Neural crest cell (in vitro differentiated cells): ENCODE measurements at regions not wholly inside any gene's neighbourhood (a gene's known extent, or its start where the extent isn't known, plus 50 kb on each side); places are given as distances from the start of the nearest gene placed in this dataset.

Source experiments
- DNase-seq: peaks from one replicate; pipeline ENCODE4 v3.0.0; 2021; ENCODE audit warnings: low read depth, mixed read lengths, low spot score
- H3K27ac Mint-ChIP-seq: one replicate; pipeline ENCODE4 v1.8.0; 2021; ENCODE audit warnings: mild to moderate bottlenecking, mixed read lengths; ENCODE audit not compliant: unreplicated experiment
- H3K27me3 Mint-ChIP-seq: 2 replicates; pipeline ENCODE4 v1.8.0; 2021; ENCODE audit warnings: low read depth, mild to moderate bottlenecking, mixed read lengths
- H3K36me3 Mint-ChIP-seq: 2 replicates; pipeline ENCODE4 v1.8.0; 2021; ENCODE audit warnings: low read depth, mild to moderate bottlenecking, mixed read lengths
- H3K4me1 Mint-ChIP-seq: 2 replicates; pipeline ENCODE4 v1.8.0; 2021; ENCODE audit warnings: mixed read lengths
- H3K4me3 Mint-ChIP-seq: one replicate; pipeline ENCODE4 v1.8.0; 2021; ENCODE audit warnings: mild to moderate bottlenecking, mixed read lengths
- H3K9me3 Mint-ChIP-seq: 2 replicates; pipeline ENCODE4 v1.8.0; 2021; ENCODE audit warnings: mixed read lengths
- TF ChIP-seq, protein P1 (sequence below): fragments of 200-600 bp; sonication (generic); conservative IDR thresholded peaks from 2 replicates; pipeline ENCODE4 v1.5.0; 2021; ENCODE audit warnings: antibody characterized with exemption, mild to moderate bottlenecking

DNA sequence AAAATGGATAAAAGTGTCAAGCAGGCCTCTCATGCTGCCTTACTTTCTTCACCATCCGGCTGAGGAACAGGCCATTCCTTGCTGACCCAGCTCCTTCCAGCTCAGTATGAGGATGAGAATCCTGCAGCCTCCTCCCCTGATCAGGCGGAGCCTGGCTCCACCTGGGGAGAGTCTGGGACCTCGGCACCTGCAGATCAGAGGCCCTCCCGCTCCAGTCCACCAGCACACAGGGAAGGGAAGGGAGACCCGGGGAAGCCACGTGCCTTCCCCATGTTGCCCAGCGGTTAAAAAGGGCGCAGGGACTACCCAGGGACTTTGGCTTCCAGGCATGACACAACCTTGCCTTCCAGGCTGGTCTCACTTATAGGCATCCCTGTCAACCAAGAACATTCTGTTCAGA is 172.0 kb downstream of the NDUFA10 start:
- DNase-seq, result no peak
- TF ChIP-seq, protein P1, sequence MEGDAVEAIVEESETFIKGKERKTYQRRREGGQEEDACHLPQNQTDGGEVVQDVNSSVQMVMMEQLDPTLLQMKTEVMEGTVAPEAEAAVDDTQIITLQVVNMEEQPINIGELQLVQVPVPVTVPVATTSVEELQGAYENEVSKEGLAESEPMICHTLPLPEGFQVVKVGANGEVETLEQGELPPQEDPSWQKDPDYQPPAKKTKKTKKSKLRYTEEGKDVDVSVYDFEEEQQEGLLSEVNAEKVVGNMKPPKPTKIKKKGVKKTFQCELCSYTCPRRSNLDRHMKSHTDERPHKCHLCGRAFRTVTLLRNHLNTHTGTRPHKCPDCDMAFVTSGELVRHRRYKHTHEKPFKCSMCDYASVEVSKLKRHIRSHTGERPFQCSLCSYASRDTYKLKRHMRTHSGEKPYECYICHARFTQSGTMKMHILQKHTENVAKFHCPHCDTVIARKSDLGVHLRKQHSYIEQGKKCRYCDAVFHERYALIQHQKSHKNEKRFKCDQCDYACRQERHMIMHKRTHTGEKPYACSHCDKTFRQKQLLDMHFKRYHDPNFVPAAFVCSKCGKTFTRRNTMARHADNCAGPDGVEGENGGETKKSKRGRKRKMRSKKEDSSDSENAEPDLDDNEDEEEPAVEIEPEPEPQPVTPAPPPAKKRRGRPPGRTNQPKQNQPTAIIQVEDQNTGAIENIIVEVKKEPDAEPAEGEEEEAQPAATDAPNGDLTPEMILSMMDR, result no peak
- Mint-ChIP-seq H3K4me1 (peaks cover 24% of the 10 kb centered on the region), H3K36me3 (peaks cover 10% of the 10 kb centered on the region), H3K27ac (no peak overlapping the region), H3K4me3 (no peak overlapping the region), H3K9me3 (peaks cover 24% of the 10 kb centered on the region), H3K27me3 (no peaks in the 10 kb centered on the region)

DNA sequence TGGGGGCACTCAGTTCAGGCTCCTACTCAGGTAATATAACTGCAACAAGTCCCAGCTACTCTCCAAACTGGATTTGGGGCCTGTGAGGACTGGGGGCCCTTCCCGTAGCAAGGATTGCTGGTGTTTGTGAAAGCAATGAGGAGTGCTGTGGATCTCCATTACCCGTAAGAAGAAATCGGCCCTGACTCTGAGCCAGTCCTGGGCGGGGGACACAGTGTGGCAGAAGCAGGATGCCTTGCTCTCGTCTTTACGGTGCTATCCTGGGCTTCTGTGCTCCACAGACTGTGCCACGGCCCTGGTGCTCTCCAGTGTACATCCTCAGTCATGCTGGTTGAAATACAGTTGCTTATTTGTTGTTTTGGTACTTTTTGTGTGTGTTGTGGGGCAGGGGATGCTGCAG is 172.9 kb downstream of the NDUFA10 start:
- H3K9me3 Mint-ChIP-seq, result peaks cover 20% of the 10 kb centered on the region
- TF ChIP-seq, protein P1, result no peak
- H3K27me3 Mint-ChIP-seq, result no peaks in the 10 kb centered on the region
- no peak overlapping the region for H3K4me3 Mint-ChIP-seq
- peaks cover 17% of the 10 kb centered on the region for H3K4me1 Mint-ChIP-seq
- H3K36me3 Mint-ChIP-seq, result peaks cover 8% of the 10 kb centered on the region
- no peak for DNase-seq
- H3K27ac Mint-ChIP-seq, result no peak overlapping the region

DNA sequence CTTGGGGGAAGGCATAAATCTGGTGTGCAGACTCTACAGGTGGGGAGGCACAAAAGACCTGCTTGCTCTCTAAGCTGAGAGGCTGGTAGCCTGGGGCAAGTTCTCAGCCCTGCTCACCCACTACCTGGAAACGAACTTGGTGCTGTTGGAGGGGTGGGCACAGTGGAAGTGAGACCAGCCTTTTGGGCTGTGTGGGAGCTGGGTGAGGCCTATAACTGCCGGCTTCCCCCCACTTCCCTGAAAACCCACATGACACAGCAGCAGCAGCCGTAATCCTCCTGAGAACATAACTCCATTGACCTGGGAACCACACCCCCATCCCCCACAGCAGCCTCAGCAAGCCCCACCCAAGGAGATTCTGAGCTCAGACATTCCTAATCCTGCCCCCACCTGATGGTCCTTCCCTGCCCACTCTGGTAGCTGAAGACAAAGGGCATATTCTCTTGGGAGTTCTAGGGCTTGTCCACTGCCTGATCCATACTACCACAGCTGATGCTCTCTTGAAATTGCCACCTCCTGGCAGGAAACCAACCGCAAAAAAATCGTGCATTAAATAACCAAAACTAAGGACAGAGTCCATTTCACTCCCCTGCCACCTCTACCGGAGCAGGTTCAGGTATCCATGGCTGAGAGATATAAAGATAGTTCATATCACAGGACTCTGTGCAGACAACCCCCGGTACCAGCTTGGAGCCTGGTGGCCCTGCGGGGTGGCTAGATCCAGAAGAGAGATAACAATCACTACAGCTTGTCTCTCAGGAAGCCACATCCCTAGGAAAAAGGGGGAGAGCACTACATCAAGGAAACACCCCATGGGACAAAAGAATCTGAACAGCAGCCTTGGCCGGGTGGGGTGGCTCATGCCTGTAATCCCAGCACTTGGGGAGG is 178.1 kb downstream of the NDUFA10 start:
- Mint-ChIP-seq H3K27ac (no peak overlapping the region), H3K9me3 (peaks cover 26% of the 10 kb centered on the region), H3K4me3 (no peak overlapping the region), H3K36me3 (peaks cover 13% of the 10 kb centered on the region), H3K4me1 (no peaks in the 10 kb centered on the region), H3K27me3 (no peaks in the 10 kb centered on the region)
- TF ChIP-seq, protein P1, result no peak
- no peak for DNase-seq

DNA sequence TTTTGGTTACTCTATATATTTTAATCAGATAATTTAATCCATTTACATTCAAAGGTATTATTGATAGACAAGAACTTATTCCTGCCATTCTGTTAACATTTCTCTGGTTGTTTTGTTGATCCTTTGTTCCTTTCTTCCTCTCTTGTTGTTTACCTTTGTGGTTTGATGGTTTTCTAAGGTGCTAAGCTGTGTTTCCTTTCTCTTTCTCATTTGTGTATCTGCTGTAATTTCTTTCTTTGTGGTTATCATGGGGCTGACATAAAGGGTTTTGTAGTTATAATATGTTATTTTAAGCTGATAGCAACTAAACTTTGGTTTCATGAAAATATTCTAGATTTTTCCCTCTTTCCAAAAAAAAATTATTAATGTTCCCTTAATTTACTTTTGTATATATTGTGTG is 179.2 kb downstream of the NDUFA10 start:
- Mint-ChIP-seq H3K27me3 (no peaks in the 10 kb centered on the region), H3K27ac (no peak overlapping the region), H3K9me3 (peaks cover 22% of the 10 kb centered on the region), H3K4me3 (no peak overlapping the region), H3K36me3 (peaks cover 8% of the 10 kb centered on the region), H3K4me1 (no peaks in the 10 kb centered on the region)
- TF ChIP-seq, protein P1, result no peak
- DNase-seq, result no peak

DNA sequence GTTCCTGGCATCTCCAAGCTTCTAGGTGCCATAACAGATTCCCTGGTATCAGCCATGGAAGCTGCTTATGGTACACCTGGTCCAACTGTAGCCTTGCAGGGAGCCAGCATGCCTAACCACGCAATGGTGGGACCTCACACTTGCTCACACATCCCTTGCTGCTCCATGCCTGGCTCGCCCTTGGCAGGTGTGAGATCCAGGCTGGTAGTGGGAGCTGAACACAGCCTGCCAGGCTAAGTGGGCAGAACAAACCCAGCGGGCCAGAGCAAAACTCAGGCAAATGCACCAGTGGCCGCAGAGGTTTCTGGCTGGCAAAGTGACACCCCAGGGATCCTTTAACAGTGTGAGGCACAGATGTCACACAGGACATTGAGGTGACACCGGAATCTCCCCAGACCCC is 185.8 kb downstream of the NDUFA10 start:
- TF ChIP-seq, protein P1, result no peak
- no peaks in the 10 kb centered on the region for H3K27me3 Mint-ChIP-seq
- peaks cover 10% of the 10 kb centered on the region for H3K9me3 Mint-ChIP-seq
- DNase-seq, result no peak
- peaks cover 3% of the 10 kb centered on the region for H3K36me3 Mint-ChIP-seq
- no peak overlapping the region for H3K4me3 Mint-ChIP-seq
- no peaks in the 10 kb centered on the region for H3K4me1 Mint-ChIP-seq
- H3K27ac Mint-ChIP-seq, result no peak overlapping the region
